Keratinocyte (primary cell): ENCODE measurements at regions not wholly inside any gene's neighbourhood (a gene's known extent, or its start where the extent isn't known, plus 50 kb on each side); places are given as distances from the start of the nearest gene placed in this dataset.

Experiments used
- DNase-seq: peaks from one replicate; pipeline ENCODE4 v3.0.0-alpha.2; 2011; ENCODE audit warnings: low read depth, missing footprints, low spot score
- FAIRE-seq: peaks from 2 replicates; lab custom pipeline; 2011; peaks lifted over from hg19 to GRCh38; lab: Jason Lieb, UNC
- H2AFZ ChIP-seq: 2 replicates; pipeline ENCODE4 v1.6.0; 2012; ENCODE audit warnings: low read length, control low read depth, inconsistent platforms; ENCODE audit not compliant: control insufficient read depth
- H3K27ac ChIP-seq: 2 replicates; pipeline ENCODE4 v1.5.1; 2011; ENCODE audit warnings: low read length; ENCODE audit not compliant: control insufficient read depth, insufficient read depth
- H3K27me3 ChIP-seq: 3 replicates; pipeline ENCODE4 v1.6.0; 2011; ENCODE audit warnings: low read length; ENCODE audit not compliant: control insufficient read depth, insufficient read depth; ENCODE audit errors: extremely low read depth
- H3K36me3 ChIP-seq, 2 experiments: 2 replicates in 1 of 2; 3 replicates in 1 of 2; pipeline ENCODE4 v1.5.1; 2011; ENCODE audit warnings: low read length in 2 of 2, mild to moderate bottlenecking in 1 of 2; ENCODE audit not compliant: control insufficient read depth in 2 of 2, insufficient read depth in 2 of 2; ENCODE audit errors: extremely low read depth in 1 of 2
- H3K4me1 ChIP-seq: 3 replicates; pipeline ENCODE4 v1.5.1; 2011; ENCODE audit warnings: low read length; ENCODE audit not compliant: control insufficient read depth, insufficient read depth; ENCODE audit errors: extremely low read depth
- H3K4me2 ChIP-seq: 3 replicates; pipeline ENCODE4 v1.6.0; 2011; ENCODE audit warnings: low read depth, low read length; ENCODE audit not compliant: control insufficient read depth, insufficient read depth; ENCODE audit errors: extremely low read depth
- H3K4me3 ChIP-seq, 3 experiments: fragments of 200-600 bp in 1 of 3; sonication (generic) in 1 of 3; 2 replicates in 2 of 3; 3 replicates in 1 of 3; pipeline ENCODE4 v1.5.1; 2011 to 2016; ENCODE audit warnings: low read length in 3 of 3, mild to moderate bottlenecking in 3 of 3, control low read depth in 2 of 3, inconsistent platforms in 1 of 3, low read depth in 1 of 3, mixed read lengths in 1 of 3, mixed run types in 1 of 3, moderate library complexity in 1 of 3; ENCODE audit not compliant: control insufficient read depth in 2 of 3, insufficient read depth in 2 of 3; ENCODE audit errors: extremely low read depth in 1 of 3
- H3K79me2 ChIP-seq: 2 replicates; pipeline ENCODE4 v1.6.0; 2012; ENCODE audit warnings: low read length; ENCODE audit not compliant: control insufficient read depth, insufficient read depth
- H3K9ac ChIP-seq: 3 replicates; pipeline ENCODE4 v1.6.0; 2011; ENCODE audit warnings: low read length; ENCODE audit not compliant: control insufficient read depth, insufficient read depth; ENCODE audit errors: extremely low read depth
- H3K9me1 ChIP-seq: 3 replicates; pipeline ENCODE4 v1.6.0; 2011; ENCODE audit warnings: low read length; ENCODE audit not compliant: control insufficient read depth, insufficient read depth; ENCODE audit errors: extremely low read depth
- H3K9me3 ChIP-seq: 2 replicates; pipeline ENCODE4 v1.5.1; 2012; ENCODE audit warnings: low read depth, low read length; ENCODE audit not compliant: control insufficient read depth
- H4K20me1 ChIP-seq: 3 replicates; pipeline ENCODE4 v1.6.0; 2011; ENCODE audit warnings: low read length; ENCODE audit not compliant: control insufficient read depth, insufficient read depth; ENCODE audit errors: extremely low read depth
- CTCF ChIP-seq, 3 experiments: IDR thresholded peaks in 1 of 3; conservative IDR thresholded peaks in 1 of 3; optimal IDR thresholded peaks in 1 of 3; 2 replicates in 2 of 3; 3 replicates in 1 of 3; pipeline versions ENCODE3 to v1.5.1; 2011; ENCODE audit warnings: low read length in 3 of 3, mild to moderate bottlenecking in 3 of 3, moderate library complexity in 2 of 3, control low read depth in 1 of 3, inconsistent platforms in 1 of 3; ENCODE audit not compliant: insufficient read depth in 2 of 3; ENCODE audit errors: extremely low read depth in 1 of 3
- EZH2 ChIP-seq: IDR thresholded peaks from one replicate; pipeline ENCODE4 v1.6.1; 2012; ENCODE audit warnings: inconsistent platforms, mild to moderate bottlenecking, low read length, moderate library complexity
- dilution Hi-C: fragments of 300-500 bp; cut with MboI; formaldehyde crosslinking; loops from one replicate; pipeline ENCODE4 v1.7.0; 2020; ENCODE audit warnings: low sequenced_read_pairs; ENCODE audit not compliant: extremely low pct_ligation_motif_present

- TF ChIP-seq EZH2 (no peak), CTCF (optimal IDR thresholded peaks at IDR 0.05 in 1 of 3, IDR thresholded peaks at IDR 0.05 in 1 of 3, conservative IDR thresholded peaks at IDR 0.05 in 1 of 3; ENCODE audit: extremely low read depth in 1 of 3, insufficient read depth in 2 of 3, low read length in 3 of 3) (no peak)
- no peaks in the 10 kb centered on the region for H3K79me2 ChIP-seq
- DNase-seq (no peak), FAIRE-seq (no peak)
- dilution Hi-C loops = no loop called here
- H3K27ac ChIP-seq = no peak overlapping the region
- H3K4me1 ChIP-seq = no peaks in the 10 kb centered on the region
- H2AFZ ChIP-seq = no peak overlapping the region
- no peak overlapping the region for H3K4me3 ChIP-seq
- H3K9ac ChIP-seq = no peak overlapping the region
- no peaks in the 10 kb centered on the region for H3K9me3 ChIP-seq
- H3K9me1 ChIP-seq = no peaks in the 10 kb centered on the region
- H3K36me3 ChIP-seq = no peaks in the 10 kb centered on the region
- H3K4me2 ChIP-seq = no peak overlapping the region
- H4K20me1 ChIP-seq = no peaks in the 10 kb centered on the region
- H3K27me3 ChIP-seq = no peaks in the 10 kb centered on the region
Measured at GRCh38 chr2:21676041-21676440, 552.3 kb downstream of the TDRD15 start.

- dilution Hi-C loops = no loop called here
- DNase-seq (no peak), FAIRE-seq (no peak)
Measured at GRCh38 chr2:21676676-21677075, 552.9 kb downstream of the TDRD15 start.

More at GRCh38 chr2:21676676-21677075, 552.9 kb downstream of the TDRD15 start:
- Histone ChIP-seq H3K4me3 (no peak overlapping the region), H3K4me2 (no peak overlapping the region), H3K79me2 (no peaks in the 10 kb centered on the region), H3K27ac (no peak overlapping the region), H3K9ac (no peak overlapping the region), H4K20me1 (no peaks in the 10 kb centered on the region), H3K27me3 (no peaks in the 10 kb centered on the region), H3K4me1 (no peaks in the 10 kb centered on the region), H3K9me1 (no peaks in the 10 kb centered on the region), H2AFZ (no peak overlapping the region), H3K36me3 (no peaks in the 10 kb centered on the region), H3K9me3 (no peaks in the 10 kb centered on the region)
- TF ChIP-seq CTCF (optimal IDR thresholded peaks at IDR 0.05 in 1 of 3, IDR thresholded peaks at IDR 0.05 in 1 of 3, conservative IDR thresholded peaks at IDR 0.05 in 1 of 3; ENCODE audit: extremely low read depth in 1 of 3, insufficient read depth in 2 of 3, low read length in 3 of 3) = no peak
- TF ChIP-seq EZH2 = no peak
